HT-29 (cell line): ENCODE measurements at regions not wholly inside any gene's neighbourhood (a gene's known extent, or its start where the extent isn't known, plus 50 kb on each side); places are given as distances from the start of the nearest gene placed in this dataset. TPM values are rescaled to one million over a fixed set of nuclear protein-coding genes. Genes with fewer than 3 reads are reported as not detected.
A peak's percentile ranks its signal among the peaks of the same experiment; 100 is the strongest.
"Not testable (repeated sequence)": the region's sequence is repeated elsewhere in the genome, so short reads cannot be mapped to it uniquely, and the experiment has no call there.

Source experiments
- DNase-seq: peaks from one replicate; pipeline ENCODE4 v3.0.0-alpha.2; 2015; ENCODE audit warnings: low spot score
- small RNA-seq: library from RNA; depleted of rRNA; stranded (forward); fragments of <200 nt; gene quantifications from one replicate; pipeline ENCODE3, GENCODE V24; 2014

GRCh38 chr13:46466074-46466473, 79.0 kb upstream of the RUBCNL start:
- not testable (repeated sequence) for DNase-seq

GRCh38 chr13:46463719-46464118, 76.7 kb upstream of the RUBCNL start:
- DNase-seq: no peak

GRCh38 chr13:46460223-46460622, 73.2 kb upstream of the RUBCNL start:
- DNase-seq: not testable (repeated sequence)

- not testable (repeated sequence) for DNase-seq
These were observed 70.2 kb upstream of the RUBCNL start for GRCh38 chr13:46457255-46457654.

GRCh38 chr13:46455924-46456323, 68.9 kb upstream of the RUBCNL start:
- peak; percentile 63 for DNase-seq

GRCh38 chr13:46451145-46451544, 64.1 kb upstream of the RUBCNL start:
- not testable (repeated sequence) for DNase-seq

GRCh38 chr13:46449949-46450348, 62.9 kb upstream of the RUBCNL start:
- not testable (repeated sequence) for DNase-seq

GRCh38 chr13:46448148-46448547, 61.1 kb upstream of the RUBCNL start:
- not testable (repeated sequence) for DNase-seq

- DNase-seq: not testable (repeated sequence)
These were observed 50.9 kb upstream of the RUBCNL start for GRCh38 chr13:46437808-46438404.

Small RNA genes in the stretch of these regions (small RNA-seq; reads per million reads assigned to genes)
- gene COX17P1: not detected
